MG63 (cell line): ENCODE measurements at regions not wholly inside any gene's neighbourhood (a gene's known extent, or its start where the extent isn't known, plus 50 kb on each side); places are given as distances from the start of the nearest gene placed in this dataset.

ENCODE experiments used
- DNase-seq: peaks from one replicate; pipeline ENCODE4 v3.0.0-alpha.2; 2020
- H3K27me3 ChIP-seq: fragments of 250-450 bp; sonication (Bioruptor Pico); 2 replicates; pipeline ENCODE4 v1.5.1; 2020; ENCODE audit warnings: mild to moderate bottlenecking, moderate library complexity
- H3K36me3 ChIP-seq: fragments of 250-450 bp; sonication (Bioruptor Pico); 2 replicates; pipeline ENCODE4 v1.5.1; 2020; ENCODE audit warnings: mild to moderate bottlenecking, moderate library complexity
- H3K4me3 ChIP-seq: fragments of 250-450 bp; sonication (Bioruptor Pico); 2 replicates; pipeline ENCODE4 v1.5.1; 2020; ENCODE audit warnings: mild to moderate bottlenecking, moderate library complexity
- H3K9me3 ChIP-seq: fragments of 250-450 bp; sonication (Bioruptor Pico); 2 replicates; pipeline ENCODE4 v1.5.1; 2020; ENCODE audit warnings: mild to moderate bottlenecking, moderate library complexity

- H3K4me3 ChIP-seq, result no peak overlapping the region
- no peaks in the 10 kb centered on the region for H3K9me3 ChIP-seq
- DNase-seq, result no peak
Measured at GRCh38 chr6:71577766-71578165, 289.2 kb downstream of the OGFRL1 start.

DNA sequence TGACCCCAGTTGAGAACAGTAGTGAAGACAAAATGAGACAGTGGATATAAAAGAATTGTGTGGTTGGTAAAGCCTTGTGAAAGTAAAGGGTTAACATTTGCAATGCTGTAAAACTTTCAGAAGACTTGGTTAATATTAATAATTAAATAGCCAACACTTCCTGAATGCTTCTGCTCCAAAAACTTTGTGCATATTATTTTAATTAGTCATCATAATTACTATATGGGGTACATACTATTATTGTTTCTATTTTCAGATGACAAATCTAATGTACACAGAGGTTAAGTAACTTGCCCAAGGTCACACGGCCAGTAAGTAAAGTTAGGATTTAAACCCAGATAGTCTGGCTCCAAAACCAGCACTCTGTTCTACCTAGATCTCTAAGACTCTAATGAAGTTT is 291.3 kb downstream of the OGFRL1 start:
- no peaks in the 10 kb centered on the region for H3K27me3 ChIP-seq
- DNase-seq, result no peak
- H3K36me3 ChIP-seq, result no peaks in the 10 kb centered on the region
- H3K9me3 ChIP-seq, result no peaks in the 10 kb centered on the region
- no peak overlapping the region for H3K4me3 ChIP-seq

More at GRCh38 chr6:71577766-71578165, 289.2 kb downstream of the OGFRL1 start:
- no peaks in the 10 kb centered on the region for H3K27me3 ChIP-seq
- no peaks in the 10 kb centered on the region for H3K36me3 ChIP-seq

- Histone ChIP-seq H3K9me3 (no peaks in the 10 kb centered on the region), H3K36me3 (no peaks in the 10 kb centered on the region), H3K4me3 (no peak overlapping the region), H3K27me3 (no peaks in the 10 kb centered on the region)
- no peak for DNase-seq
Measured at GRCh38 chr6:71582820-71583219, 294.2 kb downstream of the OGFRL1 start.

DNA sequence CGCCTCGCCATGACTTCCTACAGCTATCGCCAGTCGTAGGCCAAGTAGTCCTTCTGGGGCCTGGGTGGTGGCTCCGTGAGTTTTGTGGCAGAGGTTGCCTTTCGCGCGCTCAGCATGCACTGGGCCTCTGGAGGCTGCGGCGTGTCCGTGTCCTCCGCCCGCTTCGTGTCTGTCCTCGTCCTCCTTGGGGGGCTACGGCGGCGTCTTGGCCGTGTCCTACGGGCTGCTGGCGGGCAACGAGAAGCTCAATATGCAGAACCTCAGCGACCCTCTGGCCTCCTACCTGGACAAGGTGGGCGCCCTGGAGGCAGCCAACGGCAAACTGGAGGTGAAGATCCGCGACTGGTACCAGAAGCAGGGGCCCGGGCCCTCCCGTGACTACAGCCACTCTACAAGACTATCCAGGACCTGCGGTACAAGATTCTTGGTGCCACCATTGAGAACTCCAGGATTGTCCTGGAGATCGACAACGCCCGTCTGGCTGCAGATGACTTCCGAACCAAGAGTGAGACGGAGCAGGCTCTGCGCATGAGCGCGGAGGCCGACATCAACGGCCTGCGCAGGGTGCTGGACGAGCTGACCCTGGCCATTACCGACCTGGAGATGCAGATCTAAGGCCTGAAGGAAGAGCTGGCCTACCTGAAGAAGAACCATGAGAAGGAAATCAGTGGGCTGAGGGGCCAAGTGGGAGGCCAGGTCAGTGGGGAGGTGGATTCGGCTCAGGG is 296.3 kb downstream of the OGFRL1 start:
- H3K4me3 ChIP-seq, result no peak overlapping the region
- no peak for DNase-seq
- H3K36me3 ChIP-seq, result no peaks in the 10 kb centered on the region
- no peaks in the 10 kb centered on the region for H3K9me3 ChIP-seq
- H3K27me3 ChIP-seq, result no peaks in the 10 kb centered on the region

DNA sequence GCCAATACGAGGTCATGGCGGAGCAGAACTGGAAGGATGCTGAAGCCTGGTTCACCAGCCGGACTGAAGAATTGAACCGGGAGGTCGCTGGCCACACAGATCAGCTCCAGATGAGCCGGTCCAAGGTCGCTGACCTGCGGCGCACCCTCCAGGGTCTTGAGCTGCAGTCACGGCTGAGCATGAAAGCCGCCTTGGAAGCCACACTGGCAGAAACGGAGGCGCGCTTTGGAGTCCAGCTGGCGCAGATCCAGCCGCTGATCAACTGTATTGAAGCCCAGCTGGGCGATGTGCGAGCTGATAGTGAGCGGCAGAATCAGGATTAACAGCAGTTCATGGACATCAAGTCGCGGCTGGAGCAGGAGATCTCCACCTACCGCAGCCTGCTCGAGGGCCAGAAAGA is 296.9 kb downstream of the OGFRL1 start:
- H3K4me3 ChIP-seq, result no peak overlapping the region
- H3K9me3 ChIP-seq, result no peaks in the 10 kb centered on the region
- H3K27me3 ChIP-seq, result no peaks in the 10 kb centered on the region
- H3K36me3 ChIP-seq, result no peaks in the 10 kb centered on the region
- DNase-seq, result no peak

DNA sequence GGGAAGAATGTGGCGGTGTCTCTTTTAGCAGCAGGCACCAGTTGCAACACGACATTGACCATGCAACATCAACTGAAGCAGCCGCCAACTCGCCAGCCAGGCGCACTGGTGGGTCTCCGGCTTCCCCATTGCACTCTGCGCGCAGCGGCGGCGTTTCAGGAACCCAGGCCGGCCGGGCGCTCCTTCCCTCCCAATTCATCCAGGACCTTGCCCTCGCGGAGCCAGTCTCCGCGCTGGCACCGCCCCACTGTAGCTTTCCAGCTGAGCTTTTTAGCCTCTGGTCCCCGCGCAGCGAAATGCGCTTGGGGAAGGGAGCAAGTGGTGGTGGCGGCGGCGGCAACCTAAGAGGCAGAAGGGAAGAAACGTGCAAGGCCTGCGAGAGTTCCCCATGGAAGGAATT is 297.9 kb upstream of the RIMS1 start:
- Histone ChIP-seq H3K4me3 (no peak overlapping the region), H3K9me3 (peaks cover 2% of the 10 kb centered on the region; the same call in 1 of the 2 replicates), H3K27me3 (no peaks in the 10 kb centered on the region), H3K36me3 (no peaks in the 10 kb centered on the region)
- no peak for DNase-seq

DNA sequence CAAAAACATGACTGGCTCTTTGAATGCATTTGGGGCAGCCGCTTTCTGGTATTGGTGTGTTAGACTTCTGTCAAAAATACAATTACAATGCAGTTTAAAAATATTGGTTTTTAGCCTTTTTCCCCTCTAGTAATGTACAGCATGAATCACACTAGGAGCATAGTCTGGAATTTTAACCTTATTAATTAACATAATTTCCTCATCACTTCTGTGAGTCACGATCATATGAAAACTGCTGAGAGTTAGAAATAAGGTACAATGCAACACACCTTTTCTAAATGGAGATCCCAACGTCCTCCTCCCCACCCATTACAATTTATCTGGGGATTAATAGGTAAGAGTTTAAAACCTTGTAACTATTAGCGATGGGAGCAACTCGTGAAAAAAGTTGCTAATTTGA is 297.1 kb upstream of the RIMS1 start:
- Histone ChIP-seq H3K4me3 (no peak overlapping the region), H3K9me3 (peaks cover 2% of the 10 kb centered on the region; the same call in 1 of the 2 replicates), H3K27me3 (no peaks in the 10 kb centered on the region), H3K36me3 (no peaks in the 10 kb centered on the region)
- no peak for DNase-seq

GRCh38 chr6:71592643-71593042 is 293.7 kb upstream of the RIMS1 start:
- no peak for DNase-seq
- no peaks in the 10 kb centered on the region for H3K36me3 ChIP-seq
- H3K4me3 ChIP-seq, result no peak overlapping the region
- no peaks in the 10 kb centered on the region for H3K27me3 ChIP-seq
- H3K9me3 ChIP-seq, result peaks cover 2% of the 10 kb centered on the region; the same call in 1 of the 2 replicates

- no peak overlapping the region for H3K4me3 ChIP-seq
- no peaks in the 10 kb centered on the region for H3K36me3 ChIP-seq
- H3K9me3 ChIP-seq, result no peaks in the 10 kb centered on the region
- H3K27me3 ChIP-seq, result no peaks in the 10 kb centered on the region
- DNase-seq, result peak; percentile 87
Measured at GRCh38 chr6:71599359-71599758, 287.0 kb upstream of the RIMS1 start.

GRCh38 chr6:71602385-71603007 is 283.9 kb upstream of the RIMS1 start:
- no peak overlapping the region for H3K4me3 ChIP-seq
- H3K9me3 ChIP-seq, result no peaks in the 10 kb centered on the region
- H3K36me3 ChIP-seq, result no peaks in the 10 kb centered on the region
- DNase-seq, result peak; percentile 56
- H3K27me3 ChIP-seq, result no peaks in the 10 kb centered on the region

GRCh38 chr6:71603021-71603420 is 283.3 kb upstream of the RIMS1 start:
- Histone ChIP-seq H3K4me3 (no peak overlapping the region), H3K36me3 (no peaks in the 10 kb centered on the region), H3K9me3 (no peaks in the 10 kb centered on the region), H3K27me3 (no peaks in the 10 kb centered on the region)
- no peak for DNase-seq

DNA sequence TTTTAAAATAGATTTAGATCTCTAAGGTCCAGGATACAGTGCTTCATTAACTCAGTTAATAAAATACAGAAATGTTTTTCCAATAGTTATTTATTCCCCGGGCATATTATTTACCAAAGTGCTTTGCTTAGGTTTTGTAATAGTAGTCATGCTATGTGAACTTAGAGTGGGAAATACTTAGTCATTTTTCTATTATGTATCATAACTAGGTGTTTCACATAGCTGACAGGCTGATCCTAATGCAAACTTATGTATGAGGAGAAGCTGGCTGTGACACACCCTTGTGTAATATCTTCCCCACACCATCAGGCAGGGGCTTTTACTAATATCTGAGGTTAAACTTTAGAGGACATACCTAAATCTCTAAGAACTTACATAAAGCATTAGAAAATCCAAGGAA is 277.7 kb upstream of the RIMS1 start:
- no peaks in the 10 kb centered on the region; the same call in none of the 2 replicates for H3K36me3 ChIP-seq
- peak; percentile 40 for DNase-seq
- H3K9me3 ChIP-seq, result no peaks in the 10 kb centered on the region
- H3K27me3 ChIP-seq, result no peaks in the 10 kb centered on the region
- no peak overlapping the region for H3K4me3 ChIP-seq

- Histone ChIP-seq H3K4me3 (no peak overlapping the region), H3K36me3 (peaks cover 4% of the 10 kb centered on the region), H3K27me3 (no peaks in the 10 kb centered on the region), H3K9me3 (no peaks in the 10 kb centered on the region)
- DNase-seq, result peak; percentile 28
Measured at GRCh38 chr6:71619836-71620235, 266.5 kb upstream of the RIMS1 start.

DNA sequence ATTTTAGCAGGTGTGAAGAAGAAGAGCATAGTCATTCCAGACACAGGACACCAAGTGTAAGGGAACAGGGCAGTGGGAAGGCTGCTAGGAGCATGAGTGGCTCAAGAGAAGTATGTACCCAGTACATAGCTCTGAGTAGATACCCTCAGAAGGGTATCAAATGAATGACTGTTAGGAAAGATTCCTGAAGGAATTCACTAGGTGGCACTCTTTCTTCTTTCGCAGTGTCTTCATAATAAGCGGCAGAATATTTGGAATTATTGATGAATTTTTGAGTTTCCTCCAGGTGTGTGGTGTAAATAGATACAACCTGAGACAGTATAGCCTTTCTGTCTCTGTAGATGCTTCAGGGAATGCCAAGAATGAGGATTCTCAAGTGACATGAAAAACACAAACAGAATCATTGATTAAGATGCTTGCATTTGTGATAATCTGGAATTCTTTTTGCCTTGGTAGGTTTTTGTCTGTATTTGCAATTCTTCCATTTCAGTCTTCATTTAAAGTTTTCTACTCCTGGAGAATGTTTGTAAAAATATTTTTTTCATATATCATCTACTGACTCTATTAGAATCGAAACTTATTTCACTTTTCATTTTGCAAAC is 264.3 kb upstream of the RIMS1 start:
- H3K4me3 ChIP-seq, result no peak overlapping the region
- no peak for DNase-seq
- H3K9me3 ChIP-seq, result peaks cover 8% of the 10 kb centered on the region; the same call in 1 of the 2 replicates
- H3K27me3 ChIP-seq, result no peaks in the 10 kb centered on the region
- no peaks in the 10 kb centered on the region; the same call in 1 of the 2 replicates for H3K36me3 ChIP-seq

- DNase-seq, result no peak
Measured at GRCh38 chr6:71642120-71642519, 244.2 kb upstream of the RIMS1 start.

GRCh38 chr6:71642793-71643192 is 243.6 kb upstream of the RIMS1 start:
- Histone ChIP-seq H3K36me3 (peaks cover 8% of the 10 kb centered on the region; the same call in 1 of the 2 replicates), H3K9me3 (peaks cover 2% of the 10 kb centered on the region), H3K4me3 (no peak overlapping the region), H3K27me3 (no peaks in the 10 kb centered on the region)
- no peak for DNase-seq

More at GRCh38 chr6:71642120-71642519, 244.2 kb upstream of the RIMS1 start:
- H3K27me3 ChIP-seq, result no peaks in the 10 kb centered on the region
- H3K9me3 ChIP-seq, result peaks cover 2% of the 10 kb centered on the region; the same call in 1 of the 2 replicates
- H3K36me3 ChIP-seq, result peaks cover 5% of the 10 kb centered on the region; the same call in 1 of the 2 replicates
- H3K4me3 ChIP-seq, result no peak overlapping the region

DNA sequence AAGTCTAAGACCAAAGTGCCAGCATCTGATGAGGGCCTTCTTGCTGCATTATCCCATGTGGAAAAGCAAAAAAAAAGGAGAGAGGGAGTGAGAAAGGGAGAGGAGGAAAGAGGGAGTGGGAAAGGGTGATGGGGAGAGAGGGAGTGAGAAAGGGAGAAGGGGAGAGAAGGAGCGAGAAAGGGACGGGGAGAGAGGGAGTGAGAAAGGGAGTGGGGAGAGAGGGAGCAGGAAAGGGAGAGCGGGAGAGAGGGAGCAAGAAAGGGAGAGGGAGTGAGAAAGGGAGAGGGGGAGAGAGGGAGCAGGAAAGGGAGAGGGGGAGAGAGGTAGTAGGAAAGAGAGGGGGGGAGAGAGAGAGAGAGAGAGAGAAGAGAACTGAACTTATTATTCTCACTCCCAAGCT is 241.1 kb upstream of the RIMS1 start:
- no peak for DNase-seq
- no peaks in the 10 kb centered on the region for H3K27me3 ChIP-seq

More for the DNA sequence above, 241.1 kb upstream of the RIMS1 start:
- Histone ChIP-seq H3K4me3 (no peak overlapping the region), H3K9me3 (peaks cover 12% of the 10 kb centered on the region), H3K36me3 (peaks cover 8% of the 10 kb centered on the region)
